ENCODE measurements at regions not wholly inside any gene's neighbourhood (a gene's known extent, or its start where the extent isn't known, plus 50 kb on each side); places are given as distances from the start of the nearest gene placed in this dataset.

- ChIA-PET CTCF (interaction anchor here (0.7 kb wide), 1 partner anchor 130 kb away, joined by 3 read pairs; no protein-coding TSS in a partner anchor), POLR2A (no interaction called here)
- no peak overlapping the region for H3K4me3 ChIP-seq (ENCODE audit: low read depth, low read length)
- no peak for TF ChIP-seq CTCF (IDR thresholded peaks at IDR 0.05; ENCODE audit: insufficient read depth, low read length, missing control alignments)
- DNase-seq (ENCODE audit: low read depth, low spot score): no peak
These were observed 114.1 kb downstream of the MXRA5 start for GRCh38 chrX:3232262-3232923.

GRCh38 chrX:3231766-3232165, 114.7 kb downstream of the MXRA5 start:
- ChIA-PET POLR2A (no interaction called here), CTCF (interaction anchor here (0.7 to 1.1 kb wide), 2 partner anchors 131 to 318 kb away, joined by 3 read pairs; no protein-coding TSS in a partner anchor)
- DNase-seq (ENCODE audit: low read depth, low spot score): no peak
- TF ChIP-seq CTCF (IDR thresholded peaks at IDR 0.05; ENCODE audit: insufficient read depth, low read length, missing control alignments): no peak
- no peak overlapping the region for H3K4me3 ChIP-seq (ENCODE audit: low read depth, low read length)

- CTCF ChIA-PET: interaction anchor here (1.1 kb wide), 1 partner anchor 319 kb away, joined by 3 read pairs; no protein-coding TSS in a partner anchor
- TF ChIP-seq CTCF (IDR thresholded peaks at IDR 0.05; ENCODE audit: insufficient read depth, low read length, missing control alignments): no peak
- no peak for DNase-seq (ENCODE audit: low read depth, low spot score)
- POLR2A ChIA-PET: no interaction called here
- no peak overlapping the region for H3K4me3 ChIP-seq (ENCODE audit: low read depth, low read length)
These were observed 116.0 kb downstream of the MXRA5 start for GRCh38 chrX:3230496-3230895.

- H3K4me3 ChIP-seq (ENCODE audit: low read depth, low read length): no peak overlapping the region
- ChIA-PET POLR2A (no interaction called here), CTCF (no interaction called here)
- TF ChIP-seq CTCF (IDR thresholded peaks at IDR 0.05; ENCODE audit: insufficient read depth, low read length, missing control alignments): no peak
- no peak for DNase-seq (ENCODE audit: low read depth, low spot score)
These were observed 118.9 kb downstream of the MXRA5 start for GRCh38 chrX:3227526-3227925.

GRCh38 chrX:3226087-3226486, 120.4 kb downstream of the MXRA5 start:
- no peak for TF ChIP-seq CTCF (IDR thresholded peaks at IDR 0.05; ENCODE audit: insufficient read depth, low read length, missing control alignments)

GRCh38 chrX:3221643-3222042, 124.8 kb downstream of the MXRA5 start:
- CTCF ChIA-PET: no interaction called here

More at GRCh38 chrX:3226087-3226486, 120.4 kb downstream of the MXRA5 start:
- ChIA-PET CTCF (no interaction called here), POLR2A (no interaction called here)
- DNase-seq (ENCODE audit: low read depth, low spot score): no peak
- no peak overlapping the region for H3K4me3 ChIP-seq (ENCODE audit: low read depth, low read length)

More at GRCh38 chrX:3221643-3222042, 124.8 kb downstream of the MXRA5 start:
- DNase-seq (ENCODE audit: low read depth, low spot score): no peak
- POLR2A ChIA-PET: no interaction called here
- no peak overlapping the region for H3K4me3 ChIP-seq (ENCODE audit: low read depth, low read length)
- no peak for TF ChIP-seq CTCF (IDR thresholded peaks at IDR 0.05; ENCODE audit: insufficient read depth, low read length, missing control alignments)

Measured in AG04449 (cell line).